ENCODE measurements at regions not wholly inside any gene's neighbourhood (a gene's known extent, or its start where the extent isn't known, plus 50 kb on each side); places are given as distances from the start of the nearest gene placed in this dataset.

DNA sequence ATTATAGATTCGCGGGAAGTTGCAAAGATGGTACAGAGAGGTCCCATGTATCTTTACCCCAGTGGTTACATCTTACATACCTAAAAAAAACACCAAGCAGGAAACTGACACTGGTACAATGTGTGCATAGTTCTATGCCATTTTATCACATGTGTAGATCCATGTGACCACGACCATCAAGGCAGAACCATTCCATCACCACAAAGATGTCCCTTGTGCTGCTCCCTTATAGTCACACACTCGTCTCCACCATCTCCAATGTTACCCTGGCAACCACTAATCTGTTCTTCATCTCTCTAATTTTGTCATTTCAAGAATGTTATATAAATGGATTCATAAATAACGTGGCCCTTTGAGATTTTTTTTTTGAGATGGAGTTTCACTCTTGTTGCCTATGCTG lies 156.9 kb upstream of the MAGI3 start:
- BruUV-seq (replicated peaks), result no TSS peak
- intact Hi-C loops (cut with micrococcal nuclease; ENCODE audit: unreplicated experiment), result no loop called here
- CTCF ChIA-PET, result no interaction called here
- DNase-seq (ENCODE audit: low spot score), result no peak
- peaks cover 4% of the 10 kb centered on the region for H3K27me3 ChIP-seq (replicated peaks; ENCODE audit: insufficient read depth, low read depth, low read length, poor library complexity)
- TF ChIP-seq, protein P1, sequence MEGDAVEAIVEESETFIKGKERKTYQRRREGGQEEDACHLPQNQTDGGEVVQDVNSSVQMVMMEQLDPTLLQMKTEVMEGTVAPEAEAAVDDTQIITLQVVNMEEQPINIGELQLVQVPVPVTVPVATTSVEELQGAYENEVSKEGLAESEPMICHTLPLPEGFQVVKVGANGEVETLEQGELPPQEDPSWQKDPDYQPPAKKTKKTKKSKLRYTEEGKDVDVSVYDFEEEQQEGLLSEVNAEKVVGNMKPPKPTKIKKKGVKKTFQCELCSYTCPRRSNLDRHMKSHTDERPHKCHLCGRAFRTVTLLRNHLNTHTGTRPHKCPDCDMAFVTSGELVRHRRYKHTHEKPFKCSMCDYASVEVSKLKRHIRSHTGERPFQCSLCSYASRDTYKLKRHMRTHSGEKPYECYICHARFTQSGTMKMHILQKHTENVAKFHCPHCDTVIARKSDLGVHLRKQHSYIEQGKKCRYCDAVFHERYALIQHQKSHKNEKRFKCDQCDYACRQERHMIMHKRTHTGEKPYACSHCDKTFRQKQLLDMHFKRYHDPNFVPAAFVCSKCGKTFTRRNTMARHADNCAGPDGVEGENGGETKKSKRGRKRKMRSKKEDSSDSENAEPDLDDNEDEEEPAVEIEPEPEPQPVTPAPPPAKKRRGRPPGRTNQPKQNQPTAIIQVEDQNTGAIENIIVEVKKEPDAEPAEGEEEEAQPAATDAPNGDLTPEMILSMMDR (conservative IDR thresholded peaks at IDR 0.05; ENCODE audit: low read depth, low read length), result no peak
- no peak for TF ChIP-seq EZH2 (IDR thresholded peaks at IDR 0.05; ENCODE audit: borderline replicate concordance, low read depth, low read length, poor library complexity, severe bottlenecking)
- H3K4me1 ChIP-seq (ENCODE audit: insufficient read depth, low read length, poor library complexity, severe bottlenecking), result no peaks in the 10 kb centered on the region
- H3K36me3 ChIP-seq (ENCODE audit: insufficient read depth, low read length, poor library complexity, severe bottlenecking), result no peaks in the 10 kb centered on the region
- no peaks in the 10 kb centered on the region for H3K9me3 ChIP-seq (ENCODE audit: low read depth, low read length, poor library complexity, severe bottlenecking)
- H3K4me3 ChIP-seq (ENCODE audit: low read depth, low read length, poor library complexity, severe bottlenecking), result no peak overlapping the region
- no peak overlapping the region for H3K27ac ChIP-seq (ENCODE audit: low read depth, low read length, poor library complexity, severe bottlenecking)
- POLR2A ChIA-PET (ENCODE audit: low non-redundant PET), result interaction anchor here (0.6 kb wide), 1 partner anchor 508 kb away, joined by 3 read pairs; no protein-coding TSS in a partner anchor

GRCh38 chr1:113241237-113241636 lies 149.1 kb upstream of the MAGI3 start:
- no TSS peak for BruUV-seq (replicated peaks)
- no peak overlapping the region for H3K4me3 ChIP-seq (ENCODE audit: low read depth, low read length, poor library complexity, severe bottlenecking)
- POLR2A ChIA-PET (ENCODE audit: low non-redundant PET), result no interaction called here
- no peak overlapping the region for H3K27ac ChIP-seq (ENCODE audit: low read depth, low read length, poor library complexity, severe bottlenecking)
- no peak for TF ChIP-seq EZH2 (IDR thresholded peaks at IDR 0.05; ENCODE audit: borderline replicate concordance, low read depth, low read length, poor library complexity, severe bottlenecking)
- TF ChIP-seq, protein P1 (conservative IDR thresholded peaks at IDR 0.05; ENCODE audit: low read depth, low read length), result no peak
- DNase-seq (ENCODE audit: low spot score), result no peak
- H3K4me1 ChIP-seq (ENCODE audit: insufficient read depth, low read length, poor library complexity, severe bottlenecking), result no peaks in the 10 kb centered on the region
- H3K36me3 ChIP-seq (ENCODE audit: insufficient read depth, low read length, poor library complexity, severe bottlenecking), result no peaks in the 10 kb centered on the region
- no peaks in the 10 kb centered on the region for H3K9me3 ChIP-seq (ENCODE audit: low read depth, low read length, poor library complexity, severe bottlenecking)
- intact Hi-C loops (cut with micrococcal nuclease; ENCODE audit: unreplicated experiment), result no loop called here
- CTCF ChIA-PET, result no interaction called here
- H3K27me3 ChIP-seq (replicated peaks; ENCODE audit: insufficient read depth, low read depth, low read length, poor library complexity), result no peaks in the 10 kb centered on the region

DNA sequence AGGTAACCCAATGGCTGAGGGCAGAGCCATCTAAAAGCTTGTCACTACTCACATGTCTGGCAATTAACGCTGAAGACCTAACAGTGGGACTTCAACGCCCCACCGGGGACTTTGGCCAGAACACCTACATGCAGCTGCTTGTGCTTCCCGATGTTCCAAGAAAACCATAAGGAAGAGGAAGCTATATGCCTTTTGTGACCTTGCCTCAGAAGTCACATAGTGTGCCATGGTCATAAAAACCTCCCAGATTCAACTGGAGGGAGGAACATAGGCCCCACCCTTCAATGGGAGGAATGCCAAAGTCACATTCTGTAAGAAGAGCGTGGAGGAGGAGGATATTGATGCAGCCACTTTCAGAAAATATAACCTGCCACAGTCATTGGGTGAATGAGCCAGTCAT lies 147.8 kb upstream of the MAGI3 start:
- H3K27me3 ChIP-seq (replicated peaks; ENCODE audit: insufficient read depth, low read depth, low read length, poor library complexity), result no peaks in the 10 kb centered on the region
- H3K36me3 ChIP-seq (ENCODE audit: insufficient read depth, low read length, poor library complexity, severe bottlenecking), result no peaks in the 10 kb centered on the region
- H3K4me1 ChIP-seq (ENCODE audit: insufficient read depth, low read length, poor library complexity, severe bottlenecking), result no peaks in the 10 kb centered on the region
- TF ChIP-seq, protein P1 (conservative IDR thresholded peaks at IDR 0.05; ENCODE audit: low read depth, low read length), result no peak
- TF ChIP-seq EZH2 (IDR thresholded peaks at IDR 0.05; ENCODE audit: borderline replicate concordance, low read depth, low read length, poor library complexity, severe bottlenecking), result no peak
- no peak for DNase-seq (ENCODE audit: low spot score)
- no peak overlapping the region for H3K27ac ChIP-seq (ENCODE audit: low read depth, low read length, poor library complexity, severe bottlenecking)
- no peak overlapping the region for H3K4me3 ChIP-seq (ENCODE audit: low read depth, low read length, poor library complexity, severe bottlenecking)
- ChIA-PET POLR2A (ENCODE audit: low non-redundant PET) (no interaction called here), CTCF (no interaction called here)
- BruUV-seq (replicated peaks), result no TSS peak
- intact Hi-C loops (cut with micrococcal nuclease; ENCODE audit: unreplicated experiment), result no loop called here
- H3K9me3 ChIP-seq (ENCODE audit: low read depth, low read length, poor library complexity, severe bottlenecking), result no peaks in the 10 kb centered on the region
